Neural progenitor cell (in vitro differentiated cells): ENCODE measurements at regions not wholly inside any gene's neighbourhood (a gene's known extent, or its start where the extent isn't known, plus 50 kb on each side); places are given as distances from the start of the nearest gene placed in this dataset.

Source experiments
- EZH2 ChIP-seq: fragments of 200-600 bp; sonication (generic); IDR thresholded peaks from 2 replicates; pipeline ENCODE4 v1.6.1; 2017; ENCODE audit warnings: antibody characterized with exemption, mild to moderate bottlenecking, moderate library complexity
- TF ChIP-seq, protein P1 (sequence below): fragments of 200-600 bp; sonication (generic); IDR thresholded peaks from 2 replicates; pipeline ENCODE4 v1.5.1; 2017; ENCODE audit warnings: antibody characterized with exemption, mild to moderate bottlenecking

DNA sequence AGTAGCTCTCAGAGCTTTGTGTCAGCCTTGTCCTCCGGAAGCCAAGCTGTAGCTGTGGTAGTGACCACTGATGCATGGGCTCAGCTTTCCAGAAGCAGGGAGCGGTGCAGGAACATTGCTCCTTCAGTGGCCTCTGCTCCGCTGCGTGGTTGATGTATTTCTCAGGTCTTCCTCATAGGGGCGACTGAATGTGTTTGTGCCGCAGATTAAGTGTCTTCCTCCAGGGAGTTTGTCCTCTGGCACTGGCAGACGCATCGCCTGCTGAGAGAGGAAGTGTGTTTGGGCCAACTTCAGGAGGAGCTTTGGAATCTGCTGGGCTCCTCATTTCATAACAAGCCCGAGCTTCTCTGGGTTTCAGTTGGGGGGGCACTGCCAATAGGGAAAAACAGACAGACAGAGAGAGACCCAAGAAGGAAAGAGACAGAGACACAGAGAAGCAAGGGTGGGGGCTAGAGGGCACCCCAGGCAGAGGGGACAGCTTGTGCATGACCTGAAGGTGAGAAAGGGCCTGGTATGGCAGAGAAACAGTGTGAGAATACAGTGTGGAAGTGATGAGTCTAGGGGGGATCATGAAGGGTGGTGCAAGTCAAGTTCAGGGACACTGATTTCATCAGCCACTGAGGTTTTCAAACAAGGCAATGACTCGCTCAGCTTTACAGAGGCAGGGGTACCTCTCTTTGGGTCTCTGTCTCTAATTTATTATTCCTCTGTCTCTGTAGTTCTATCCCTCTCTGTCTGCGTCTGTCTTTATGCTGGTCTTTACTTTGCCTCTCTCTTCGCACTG, 69.4 kb upstream of the PRIMA1 start:
- TF ChIP-seq EZH2, result no peak
- TF ChIP-seq, protein P1, sequence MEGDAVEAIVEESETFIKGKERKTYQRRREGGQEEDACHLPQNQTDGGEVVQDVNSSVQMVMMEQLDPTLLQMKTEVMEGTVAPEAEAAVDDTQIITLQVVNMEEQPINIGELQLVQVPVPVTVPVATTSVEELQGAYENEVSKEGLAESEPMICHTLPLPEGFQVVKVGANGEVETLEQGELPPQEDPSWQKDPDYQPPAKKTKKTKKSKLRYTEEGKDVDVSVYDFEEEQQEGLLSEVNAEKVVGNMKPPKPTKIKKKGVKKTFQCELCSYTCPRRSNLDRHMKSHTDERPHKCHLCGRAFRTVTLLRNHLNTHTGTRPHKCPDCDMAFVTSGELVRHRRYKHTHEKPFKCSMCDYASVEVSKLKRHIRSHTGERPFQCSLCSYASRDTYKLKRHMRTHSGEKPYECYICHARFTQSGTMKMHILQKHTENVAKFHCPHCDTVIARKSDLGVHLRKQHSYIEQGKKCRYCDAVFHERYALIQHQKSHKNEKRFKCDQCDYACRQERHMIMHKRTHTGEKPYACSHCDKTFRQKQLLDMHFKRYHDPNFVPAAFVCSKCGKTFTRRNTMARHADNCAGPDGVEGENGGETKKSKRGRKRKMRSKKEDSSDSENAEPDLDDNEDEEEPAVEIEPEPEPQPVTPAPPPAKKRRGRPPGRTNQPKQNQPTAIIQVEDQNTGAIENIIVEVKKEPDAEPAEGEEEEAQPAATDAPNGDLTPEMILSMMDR, result peak; percentile 20
